Naive B cell (primary cell): ENCODE measurements at regions not wholly inside any gene's neighbourhood (a gene's known extent, or its start where the extent isn't known, plus 50 kb on each side); places are given as distances from the start of the nearest gene placed in this dataset.

Source experiments
- ATAC-seq, 2 donors: fragments of 150-1000 bp; cut with Tn5 transposase; 2 replicates each; pipeline ENCODE4 v1.10.0; 2021; ENCODE audit warnings: low read depth in 2 of 2, mild to moderate bottlenecking in 2 of 2, moderate library complexity in 2 of 2
- DNase-seq: peaks from one replicate; pipeline ENCODE4 v3.0.0; 2022
- H3K27ac Mint-ChIP-seq, 6 donors: one replicate each; pipeline ENCODE4 v1.8.0; 2020 to 2022; ENCODE audit warnings: mild to moderate bottlenecking in 6 of 6, mixed read lengths in 6 of 6, moderate library complexity in 5 of 6, inconsistent platforms in 2 of 6
- H3K27me3 Mint-ChIP-seq, 3 donors: one replicate each; pipeline ENCODE4 v1.8.0; 2021 to 2022; ENCODE audit warnings: mixed read lengths in 3 of 3, mild to moderate bottlenecking in 1 of 3
- H3K36me3 Mint-ChIP-seq, 2 donors: one replicate each; pipeline ENCODE4 v1.8.0; 2020 to 2022; ENCODE audit warnings: mixed read lengths in 2 of 2, inconsistent platforms in 1 of 2, mild to moderate bottlenecking in 1 of 2
- H3K4me1 Mint-ChIP-seq, 3 donors: one replicate each; pipeline ENCODE4 v1.8.0; 2020 to 2022; ENCODE audit warnings: mixed read lengths in 3 of 3, inconsistent platforms in 1 of 3, mild to moderate bottlenecking in 1 of 3, moderate library complexity in 1 of 3
- H3K4me3 Mint-ChIP-seq, 8 donors: one replicate each; pipeline ENCODE4 v1.8.0; 2020 to 2022; ENCODE audit warnings: mild to moderate bottlenecking in 8 of 8, mixed read lengths in 8 of 8, moderate library complexity in 8 of 8, inconsistent platforms in 2 of 8
- H3K9me3 Mint-ChIP-seq, 7 donors: one replicate each; pipeline ENCODE4 v1.8.0; 2020 to 2022; ENCODE audit warnings: mixed read lengths in 7 of 7, mild to moderate bottlenecking in 5 of 7, inconsistent platforms in 2 of 7, moderate library complexity in 1 of 7

- H3K27ac Mint-ChIP-seq: no peak overlapping the region
- no peak overlapping the region for H3K4me3 Mint-ChIP-seq
- H3K36me3 Mint-ChIP-seq: no peaks in the 10 kb centered on the region
- peaks cover 0 to 19% (median 0%) of the 10 kb centered on the region in 7 donors for H3K9me3 Mint-ChIP-seq
- DNase-seq (no peak), ATAC-seq (no peak)
- no peaks in the 10 kb centered on the region for H3K4me1 Mint-ChIP-seq
- peaks cover 0 to 5% (median 5%) of the 10 kb centered on the region in 3 donors for H3K27me3 Mint-ChIP-seq
Measured at GRCh38 chr14:97524589-97525319, 727.6 kb downstream of the VRK1 start.

GRCh38 chr14:97527993-97528392 is 730.8 kb downstream of the VRK1 start:
- ATAC-seq (no peak), DNase-seq (no peak)
- Mint-ChIP-seq H3K36me3 (no peaks in the 10 kb centered on the region), H3K4me3 (no peak overlapping the region), H3K27me3 (peaks cover 0 to 5% (median under 1%) of the 10 kb centered on the region in 3 donors), H3K9me3 (peaks cover 0 to 13% (median 1%) of the 10 kb centered on the region in 7 donors), H3K4me1 (no peaks in the 10 kb centered on the region), H3K27ac (peak overlapping the region in 1 of 6 donors; percentile 9)

- H3K36me3 Mint-ChIP-seq: peaks cover 0 to 5% of the 10 kb centered on the region in 2 donors
Measured at GRCh38 chr14:97532052-97532451, 734.9 kb downstream of the VRK1 start.

GRCh38 chr14:97536421-97536820 is 739.2 kb downstream of the VRK1 start:
- H3K36me3 Mint-ChIP-seq: peaks cover 0 to 5% of the 10 kb centered on the region in 2 donors
- no peak overlapping the region for H3K4me3 Mint-ChIP-seq
- DNase-seq (no peak), ATAC-seq (no peak)
- peaks cover 0 to 13% (median 11%) of the 10 kb centered on the region in 3 donors for H3K27me3 Mint-ChIP-seq
- H3K27ac Mint-ChIP-seq: no peak overlapping the region
- H3K4me1 Mint-ChIP-seq: no peaks in the 10 kb centered on the region
- H3K9me3 Mint-ChIP-seq: peaks cover 0 to 13% (median 8%) of the 10 kb centered on the region in 7 donors

More at GRCh38 chr14:97532052-97532451, 734.9 kb downstream of the VRK1 start:
- peaks cover 0 to 22% (median 4%) of the 10 kb centered on the region in 7 donors for H3K9me3 Mint-ChIP-seq
- no peak overlapping the region for H3K27ac Mint-ChIP-seq
- no peak overlapping the region for H3K4me3 Mint-ChIP-seq
- ATAC-seq (no peak), DNase-seq (no peak)
- no peaks in the 10 kb centered on the region for H3K4me1 Mint-ChIP-seq
- H3K27me3 Mint-ChIP-seq: peaks cover 0 to 11% (median 8%) of the 10 kb centered on the region in 3 donors

- Mint-ChIP-seq H3K27ac (no peak overlapping the region), H3K4me1 (no peaks in the 10 kb centered on the region), H3K4me3 (peak overlapping the region in 2 of 8 donors; percentile 14 to 66), H3K36me3 (no peaks in the 10 kb centered on the region), H3K27me3 (peaks cover 0 to 9% (median under 1%) of the 10 kb centered on the region in 3 donors), H3K9me3 (peaks cover 0 to 4% (median 2%) of the 10 kb centered on the region in 7 donors)
- ATAC-seq (no peak), DNase-seq (no peak)
Measured at GRCh38 chr14:97538749-97539410, 741.7 kb downstream of the VRK1 start.

GRCh38 chr14:97539411-97539795 is 742.2 kb downstream of the VRK1 start:
- H3K4me1 Mint-ChIP-seq: no peaks in the 10 kb centered on the region
- H3K36me3 Mint-ChIP-seq: no peaks in the 10 kb centered on the region
- ATAC-seq (no peak), DNase-seq (no peak)
- H3K4me3 Mint-ChIP-seq: no peak overlapping the region
- peaks cover 0 to 4% (median 2%) of the 10 kb centered on the region in 7 donors for H3K9me3 Mint-ChIP-seq
- H3K27ac Mint-ChIP-seq: no peak overlapping the region
- peaks cover 0 to 8% (median 0%) of the 10 kb centered on the region in 3 donors for H3K27me3 Mint-ChIP-seq

- no peaks in the 10 kb centered on the region for H3K4me1 Mint-ChIP-seq
- H3K27me3 Mint-ChIP-seq: peaks cover 0 to 8% (median 0%) of the 10 kb centered on the region in 3 donors
- no peak for DNase-seq
- H3K27ac Mint-ChIP-seq: no peak overlapping the region
- no peaks in the 10 kb centered on the region for H3K36me3 Mint-ChIP-seq
- H3K9me3 Mint-ChIP-seq: peaks cover 0 to 4% (median 2%) of the 10 kb centered on the region in 7 donors
- H3K4me3 Mint-ChIP-seq: no peak overlapping the region
- no peak for ATAC-seq
Measured at GRCh38 chr14:97539884-97540283, 742.7 kb downstream of the VRK1 start.

GRCh38 chr14:97543221-97543620 is 746.0 kb downstream of the VRK1 start:
- ATAC-seq (no peak), DNase-seq (no peak)
- Mint-ChIP-seq H3K36me3 (no peaks in the 10 kb centered on the region), H3K9me3 (peaks cover 0 to 8% (median 2%) of the 10 kb centered on the region in 7 donors), H3K4me1 (no peaks in the 10 kb centered on the region), H3K4me3 (no peak overlapping the region), H3K27me3 (peaks cover 0 to 4% (median 0%) of the 10 kb centered on the region in 3 donors), H3K27ac (no peak overlapping the region)

- Mint-ChIP-seq H3K27ac (no peak overlapping the region), H3K4me1 (no peaks in the 10 kb centered on the region), H3K27me3 (peaks cover 0 to 4% (median 0%) of the 10 kb centered on the region in 3 donors), H3K9me3 (peaks cover 0 to 8% (median 2%) of the 10 kb centered on the region in 7 donors), H3K36me3 (no peaks in the 10 kb centered on the region), H3K4me3 (no peak overlapping the region)
- DNase-seq (no peak), ATAC-seq (no peak)
Measured at GRCh38 chr14:97543816-97544215, 746.6 kb downstream of the VRK1 start.

GRCh38 chr14:97544571-97544970 is 747.4 kb downstream of the VRK1 start:
- H3K9me3 Mint-ChIP-seq: peaks cover 0 to 7% (median 2%) of the 10 kb centered on the region in 7 donors
- ATAC-seq (no peak), DNase-seq (no peak)
- no peaks in the 10 kb centered on the region for H3K4me1 Mint-ChIP-seq
- H3K36me3 Mint-ChIP-seq: no peaks in the 10 kb centered on the region
- H3K4me3 Mint-ChIP-seq: no peak overlapping the region
- H3K27ac Mint-ChIP-seq: no peak overlapping the region
- peaks cover 0 to 4% (median 0%) of the 10 kb centered on the region in 3 donors for H3K27me3 Mint-ChIP-seq

- no peaks in the 10 kb centered on the region for H3K4me1 Mint-ChIP-seq
- ATAC-seq: no peak
- peaks cover 0 to 6% (median 2%) of the 10 kb centered on the region in 7 donors for H3K9me3 Mint-ChIP-seq
- no peak for DNase-seq
- peaks cover 0 to 4% (median 0%) of the 10 kb centered on the region in 3 donors for H3K27me3 Mint-ChIP-seq
- no peak overlapping the region for H3K4me3 Mint-ChIP-seq
- H3K27ac Mint-ChIP-seq: no peak overlapping the region
- no peaks in the 10 kb centered on the region for H3K36me3 Mint-ChIP-seq
Measured at GRCh38 chr14:97546491-97547230, 749.5 kb downstream of the VRK1 start.

GRCh38 chr14:97550463-97550862 is 753.3 kb downstream of the VRK1 start:
- DNase-seq (no peak), ATAC-seq (no peak)
- peaks cover 0 to 8% (median 1%) of the 10 kb centered on the region in 7 donors for H3K9me3 Mint-ChIP-seq
- H3K27ac Mint-ChIP-seq: no peak overlapping the region
- no peaks in the 10 kb centered on the region for H3K4me1 Mint-ChIP-seq
- H3K36me3 Mint-ChIP-seq: no peaks in the 10 kb centered on the region
- H3K4me3 Mint-ChIP-seq: no peak overlapping the region
- H3K27me3 Mint-ChIP-seq: peaks cover 0 to 5% (median 0%) of the 10 kb centered on the region in 3 donors

GRCh38 chr14:97554597-97554996 is 757.4 kb downstream of the VRK1 start:
- H3K36me3 Mint-ChIP-seq: no peaks in the 10 kb centered on the region
- H3K27ac Mint-ChIP-seq: no peak overlapping the region
- H3K4me1 Mint-ChIP-seq: no peaks in the 10 kb centered on the region
- peaks cover 0 to 12% (median 4%) of the 10 kb centered on the region in 7 donors for H3K9me3 Mint-ChIP-seq
- ATAC-seq (no peak), DNase-seq (no peak)
- H3K4me3 Mint-ChIP-seq: no peak overlapping the region
- peaks cover 0 to 6% (median 5%) of the 10 kb centered on the region in 3 donors for H3K27me3 Mint-ChIP-seq
